ENCODE measurements at regions not wholly inside any gene's neighbourhood (a gene's known extent, or its start where the extent isn't known, plus 50 kb on each side); places are given as distances from the start of the nearest gene placed in this dataset.
"Not testable (repeated sequence)": the region's sequence is repeated elsewhere in the genome, so short reads cannot be mapped to it uniquely, and the experiment has no call there.

GRCh38 chr17:36695082-36695481 is 93.7 kb downstream of the MRM1 start:
- Histone ChIP-seq H3K9me3 (no peaks in the 10 kb centered on the region), H3K36me3 (no peaks in the 10 kb centered on the region), H3K4me3 (no peak overlapping the region), H3K27ac (no peak overlapping the region), H3K4me1 (no peaks in the 10 kb centered on the region), H3K27me3 (peaks cover 0 to 7% (median 4%) of the 10 kb centered on the region in 3 donors)
- TF ChIP-seq POLR2A (IDR thresholded peaks at IDR 0.05), result no peak
- TF ChIP-seq CTCF (IDR thresholded peaks at IDR 0.05 in 4 of 5, conservative IDR thresholded peaks at IDR 0.05 in 1 of 5), result no peak
- in situ Hi-C loops (cut with MboI; ENCODE audit: low sequenced_read_pairs in 4 of 4), result no loop called here
- no peak for ATAC-seq
- intact Hi-C loops (cut with DNase I; ENCODE audit: low total_unique reads), result no loop called here
- no peak for DNase-seq

GRCh38 chr17:36695710-36696109 is 94.3 kb downstream of the MRM1 start:
- H3K36me3 ChIP-seq; H3K9me3 ChIP-seq; intact Hi-C loops (cut with DNase I; ENCODE audit: low total_unique reads); H3K4me3 ChIP-seq; in situ Hi-C loops (cut with MboI; ENCODE audit: low sequenced_read_pairs in 4 of 4); DNase-seq; ATAC-seq; H3K27ac ChIP-seq; H3K4me1 ChIP-seq; H3K27me3 ChIP-seq: not testable (repeated sequence)

GRCh38 chr17:36696805-36697204 is 95.4 kb downstream of the MRM1 start:
- H3K27me3 ChIP-seq, result peaks cover 4 to 6% (median 6%) of the 10 kb centered on the region in 3 donors
- DNase-seq, result no peak

GRCh38 chr17:36697903-36698530 is 96.6 kb downstream of the MRM1 start:
- intact Hi-C loops (cut with DNase I; ENCODE audit: low total_unique reads), result no loop called here
- Histone ChIP-seq H3K36me3 (no peaks in the 10 kb centered on the region), H3K27ac (no peak overlapping the region), H3K9me3 (no peaks in the 10 kb centered on the region), H3K27me3 (peaks cover 9 to 16% (median 13%) of the 10 kb centered on the region in 3 donors), H3K4me1 (no peaks in the 10 kb centered on the region), H3K4me3 (no peak overlapping the region)
- TF ChIP-seq CTCF (IDR thresholded peaks at IDR 0.05 in 4 of 5, conservative IDR thresholded peaks at IDR 0.05 in 1 of 5) (no peak), POLR2A (IDR thresholded peaks at IDR 0.05) (no peak)
- in situ Hi-C loops (cut with MboI; ENCODE audit: low sequenced_read_pairs in 4 of 4), result no loop called here
- DNase-seq (no peak), ATAC-seq (no peak)

More at GRCh38 chr17:36696805-36697204, 95.4 kb downstream of the MRM1 start:
- in situ Hi-C loops (cut with MboI; ENCODE audit: low sequenced_read_pairs in 4 of 4) (no loop called here), intact Hi-C loops (cut with DNase I; ENCODE audit: low total_unique reads) (no loop called here)
- no peak overlapping the region for H3K27ac ChIP-seq
- ATAC-seq, result no peak
- H3K4me3 ChIP-seq, result no peak overlapping the region
- no peaks in the 10 kb centered on the region for H3K36me3 ChIP-seq
- no peaks in the 10 kb centered on the region for H3K4me1 ChIP-seq
- H3K9me3 ChIP-seq, result no peaks in the 10 kb centered on the region
- no peak for TF ChIP-seq CTCF (IDR thresholded peaks at IDR 0.05 in 4 of 5, conservative IDR thresholded peaks at IDR 0.05 in 1 of 5)
- no peak for TF ChIP-seq POLR2A (IDR thresholded peaks at IDR 0.05)

GRCh38 chr17:36701429-36702099 is 100.2 kb downstream of the MRM1 start:
- Histone ChIP-seq H3K9me3 (no peaks in the 10 kb centered on the region), H3K36me3 (no peaks in the 10 kb centered on the region), H3K27me3 (peaks cover 15 to 39% (median 22%) of the 10 kb centered on the region in 3 donors), H3K4me1 (no peaks in the 10 kb centered on the region), H3K27ac (no peak overlapping the region), H3K4me3 (no peak overlapping the region)
- TF ChIP-seq CTCF (IDR thresholded peaks at IDR 0.05 in 4 of 5, conservative IDR thresholded peaks at IDR 0.05 in 1 of 5) (no peak), POLR2A (IDR thresholded peaks at IDR 0.05) (no peak)
- no peak for DNase-seq
- in situ Hi-C loops (cut with MboI; ENCODE audit: low sequenced_read_pairs in 4 of 4), result no loop called here
- intact Hi-C loops (cut with DNase I; ENCODE audit: low total_unique reads), result loop anchor here (10.0 kb wide), 1 partner anchor 97 kb away; the partner anchor contains the start of gene MRM1
- ATAC-seq, result no peak
